ENCODE measurements at regions not wholly inside any gene's neighbourhood (a gene's known extent, or its start where the extent isn't known, plus 50 kb on each side); places are given as distances from the start of the nearest gene placed in this dataset.
A peak's percentile ranks its signal among the peaks of the same experiment; 100 is the strongest.

DNA sequence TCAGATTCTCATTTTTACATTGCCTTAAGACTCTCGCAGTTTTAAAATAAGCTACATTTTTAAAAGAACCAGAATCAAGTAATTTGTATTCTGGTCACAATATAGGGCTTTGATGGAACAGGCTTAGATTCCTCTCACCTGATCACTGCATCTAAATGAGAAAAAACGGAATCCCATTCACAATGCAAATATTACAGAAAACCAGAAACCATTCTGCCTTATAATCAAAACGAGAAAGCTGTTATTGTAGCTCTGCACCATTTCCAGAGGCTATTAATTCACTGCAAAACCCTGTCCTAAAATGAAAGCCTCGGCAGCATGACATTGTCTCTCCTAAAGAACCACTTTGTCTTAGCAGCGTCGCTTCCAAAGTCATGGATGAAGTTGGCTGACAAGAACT is 116.1 kb upstream of the ZNF366 start:
- FAIRE-seq (no peak), DNase-seq (ENCODE audit: insufficient read length, low spot score) (no peak)

DNA sequence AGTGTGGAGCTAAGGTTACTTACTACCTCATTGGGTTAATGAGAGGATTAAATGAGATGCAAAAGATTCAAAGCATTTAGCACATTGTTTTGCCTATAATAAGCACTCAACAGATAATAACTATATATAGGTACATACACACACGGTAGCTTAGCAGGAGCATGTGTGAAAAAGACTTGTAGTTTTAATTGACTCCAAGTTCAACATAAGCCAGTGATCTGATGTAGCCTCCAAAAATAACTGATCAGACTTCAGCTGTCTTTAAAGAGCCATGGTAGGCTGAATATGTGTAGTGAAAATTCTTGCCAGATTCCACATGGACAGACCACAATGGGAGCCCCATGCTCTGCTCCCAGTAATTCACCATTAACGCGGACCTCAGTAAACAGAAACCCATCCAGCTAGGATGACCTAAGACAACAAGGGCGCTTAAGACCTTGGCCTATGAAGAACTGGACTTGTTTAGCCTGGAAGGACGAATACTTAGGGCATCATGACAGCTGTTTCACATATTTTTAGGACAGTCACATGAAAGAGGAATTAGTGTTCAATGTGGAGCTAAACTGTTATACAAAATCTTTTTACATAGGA is 115.1 kb upstream of the ZNF366 start:
- no peak for DNase-seq (ENCODE audit: insufficient read length, low spot score)
- FAIRE-seq: no peak

DNA sequence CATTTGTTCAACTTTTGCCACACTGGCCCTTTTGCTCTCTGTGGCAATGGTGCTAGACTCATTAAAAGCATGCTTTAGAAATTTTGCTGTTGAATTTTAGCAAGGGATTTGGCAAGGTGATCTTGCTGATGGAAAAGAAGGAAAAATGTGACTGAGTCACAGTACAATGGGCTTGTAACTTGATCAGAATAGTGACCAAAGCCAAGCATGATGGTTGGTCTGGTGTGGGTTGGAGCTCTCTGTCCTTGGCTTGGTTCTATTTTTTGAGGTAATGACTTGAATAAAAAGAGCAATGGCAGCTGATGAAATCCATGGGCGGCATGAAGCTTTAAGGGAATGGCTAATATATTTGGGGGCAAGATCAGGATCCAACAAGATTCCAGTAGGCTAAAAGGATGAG is 114.4 kb upstream of the ZNF366 start:
- FAIRE-seq (no peak), DNase-seq (ENCODE audit: insufficient read length, low spot score) (no peak)

DNA sequence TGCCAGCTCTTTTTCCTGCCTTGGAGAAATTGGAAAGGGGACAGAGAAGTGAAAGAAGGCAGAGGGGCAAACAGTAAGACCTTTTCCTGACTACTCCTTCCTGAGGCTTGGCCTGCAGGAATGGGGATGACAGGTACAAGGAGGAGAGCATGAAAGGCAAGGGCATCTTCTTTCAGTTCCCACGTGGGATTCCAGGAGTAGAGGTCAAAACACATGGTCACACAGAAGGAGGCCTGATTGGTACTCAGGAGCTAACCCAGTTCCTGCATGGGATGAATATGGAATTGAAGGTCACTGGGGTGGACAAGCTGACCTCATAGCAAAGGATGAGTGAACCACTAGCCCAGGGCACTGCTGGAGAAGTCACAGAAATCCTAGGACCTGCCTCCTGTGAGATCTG is 112.5 kb upstream of the ZNF366 start:
- no peak for FAIRE-seq

DNA sequence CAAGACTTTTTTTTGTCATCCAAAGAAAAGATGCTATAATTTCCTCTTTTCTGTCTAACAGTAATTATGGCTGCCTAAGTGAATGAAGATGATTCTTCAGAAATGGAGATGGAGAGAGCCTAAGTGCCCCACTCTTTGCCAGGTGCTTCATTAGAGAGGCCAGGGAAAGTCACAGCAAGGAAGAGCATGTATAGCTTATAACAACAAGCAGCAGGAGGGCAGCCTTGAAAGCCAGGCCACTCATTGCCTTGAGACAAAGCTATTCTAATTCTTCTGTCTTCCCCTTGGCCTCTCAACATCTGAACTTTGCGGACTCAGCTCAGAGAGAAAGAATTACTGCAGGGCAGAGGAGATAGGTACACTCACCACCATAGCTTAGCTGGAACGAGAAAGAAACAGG is 112.0 kb upstream of the ZNF366 start:
- no peak for FAIRE-seq
- DNase-seq (ENCODE audit: insufficient read length, low spot score): no peak

More for the DNA sequence above, 112.5 kb upstream of the ZNF366 start:
- DNase-seq (ENCODE audit: insufficient read length, low spot score): no peak

DNA sequence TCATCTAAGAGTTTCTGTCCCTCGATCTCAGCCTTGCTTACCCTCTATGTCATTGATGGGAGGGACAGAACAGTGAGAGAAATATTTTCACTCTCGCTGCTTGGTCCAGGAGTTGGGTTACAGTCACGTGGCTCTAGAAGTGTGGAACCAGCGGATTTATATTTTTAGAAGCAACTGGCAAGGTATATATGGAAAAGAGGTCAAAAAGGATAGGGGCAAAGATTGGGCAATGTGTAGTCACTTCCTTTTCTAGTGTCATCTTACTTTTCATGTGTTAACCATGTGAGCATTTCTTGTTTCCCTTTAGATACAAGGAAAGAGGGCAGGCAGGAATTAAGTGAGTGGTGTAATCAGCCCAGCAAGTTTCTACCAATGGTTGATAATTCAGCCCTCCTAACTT is 111.5 kb upstream of the ZNF366 start:
- FAIRE-seq (no peak), DNase-seq (ENCODE audit: insufficient read length, low spot score) (no peak)

DNA sequence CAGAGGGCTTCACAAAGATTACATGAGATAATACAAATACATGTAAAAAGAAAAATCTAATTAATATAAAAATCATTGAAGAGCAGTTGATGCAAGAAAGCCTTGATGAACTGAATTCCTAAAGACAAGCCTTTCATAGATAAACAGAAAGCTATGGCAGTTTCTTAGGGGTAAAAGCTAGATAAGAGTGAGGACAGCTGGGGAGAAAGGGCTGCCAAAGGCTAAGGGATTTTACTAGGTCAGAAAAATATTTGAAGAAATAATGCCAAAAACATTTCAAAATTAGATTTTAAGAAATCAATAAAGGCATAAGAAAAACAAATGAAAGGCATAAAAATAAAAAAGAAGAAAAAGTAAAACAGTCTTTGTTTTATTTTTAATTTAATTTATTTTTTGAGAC is 107.9 kb upstream of the ZNF366 start:
- FAIRE-seq: no peak

DNA sequence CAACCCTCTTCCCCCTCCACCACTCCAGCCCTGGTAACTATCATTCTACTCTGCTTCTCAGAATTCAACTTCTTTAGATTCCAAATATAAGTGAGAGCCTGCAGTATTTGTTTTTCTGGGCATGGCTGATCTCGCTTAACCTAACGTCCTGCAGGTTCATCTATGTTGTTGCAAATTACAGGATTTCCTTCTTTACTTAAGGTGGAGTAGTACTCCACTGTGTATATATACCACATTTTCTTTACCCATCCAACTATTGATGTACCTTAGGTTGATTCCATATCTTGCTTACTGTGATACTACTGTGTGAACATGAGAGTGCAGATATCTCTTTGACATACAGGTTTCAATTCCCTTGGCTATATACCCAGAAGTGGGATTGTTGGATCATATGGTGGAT is 106.3 kb upstream of the ZNF366 start:
- no peak for DNase-seq (ENCODE audit: insufficient read length, low spot score)
- FAIRE-seq: no peak

More for the DNA sequence above, 107.9 kb upstream of the ZNF366 start:
- DNase-seq (ENCODE audit: insufficient read length, low spot score): no peak

DNA sequence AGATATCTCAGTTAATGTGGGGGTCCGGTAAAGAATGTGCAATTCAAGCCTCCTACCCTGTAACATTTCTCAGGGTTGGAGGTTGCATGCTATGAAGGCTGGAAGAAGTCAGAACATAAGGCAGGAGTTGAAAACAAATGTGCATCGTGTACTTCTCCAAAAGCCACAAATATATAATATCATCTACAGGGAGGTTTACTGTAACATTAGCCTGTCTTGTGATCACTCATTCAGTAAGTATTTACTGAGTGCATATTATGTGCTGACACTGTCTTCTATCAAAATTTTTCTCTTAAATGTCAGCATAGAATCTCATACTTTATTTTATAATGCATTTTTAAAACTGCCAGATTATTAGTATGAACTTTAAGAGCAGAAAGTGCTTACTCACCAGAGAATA is 105.6 kb upstream of the ZNF366 start:
- FAIRE-seq: no peak
- DNase-seq (ENCODE audit: insufficient read length, low spot score): no peak

DNA sequence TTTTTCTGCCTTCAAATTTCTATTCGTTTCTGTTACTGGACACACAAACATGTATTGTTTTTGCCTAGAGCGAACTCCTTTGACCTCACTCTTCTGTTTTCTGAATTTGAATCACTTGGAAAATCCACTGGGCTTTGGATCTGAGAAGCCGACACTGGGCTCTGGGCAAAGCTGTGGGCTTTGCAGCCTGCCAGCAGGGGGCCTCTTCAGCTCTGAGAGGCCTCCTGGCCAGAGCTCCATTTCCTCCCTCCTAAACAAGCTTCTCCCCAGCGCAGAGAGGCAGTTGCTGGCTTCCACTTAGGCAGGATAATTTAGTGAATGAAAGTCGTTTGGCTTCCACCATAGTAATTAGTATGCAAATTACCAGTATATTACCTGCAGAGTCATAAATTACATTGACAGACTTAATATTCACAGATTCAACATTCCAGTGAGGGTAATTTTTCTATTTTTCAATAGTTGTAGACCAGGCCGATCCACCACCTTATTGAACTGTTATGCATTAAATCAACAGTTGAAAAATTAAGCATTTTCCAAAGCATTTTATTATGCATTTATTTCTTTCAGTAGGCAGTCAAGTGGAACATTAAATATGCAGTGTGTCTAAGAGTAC is 104.0 kb upstream of the ZNF366 start:
- FAIRE-seq (no peak), DNase-seq (ENCODE audit: insufficient read length, low spot score) (peak; percentile 41)

DNA sequence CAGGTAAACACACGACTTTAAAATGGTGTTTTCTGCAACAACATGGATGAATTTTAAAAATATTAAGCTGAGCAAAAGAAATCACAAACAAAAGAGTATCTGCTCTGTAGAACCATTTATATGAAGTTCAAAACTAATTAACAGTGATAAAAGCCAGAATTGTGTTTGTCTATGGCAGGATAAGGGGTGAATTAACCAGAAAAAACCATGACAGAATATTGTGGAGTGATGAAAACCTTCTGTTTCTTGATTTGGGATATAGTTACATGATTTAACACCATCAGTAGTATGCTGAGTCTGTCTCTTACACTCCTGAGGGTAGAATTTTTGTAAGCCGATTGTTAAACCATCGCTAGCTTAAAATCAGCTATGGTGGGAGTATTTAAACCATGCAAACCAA is 101.7 kb upstream of the ZNF366 start:
- DNase-seq (ENCODE audit: insufficient read length, low spot score): no peak
- no peak for FAIRE-seq

DNA sequence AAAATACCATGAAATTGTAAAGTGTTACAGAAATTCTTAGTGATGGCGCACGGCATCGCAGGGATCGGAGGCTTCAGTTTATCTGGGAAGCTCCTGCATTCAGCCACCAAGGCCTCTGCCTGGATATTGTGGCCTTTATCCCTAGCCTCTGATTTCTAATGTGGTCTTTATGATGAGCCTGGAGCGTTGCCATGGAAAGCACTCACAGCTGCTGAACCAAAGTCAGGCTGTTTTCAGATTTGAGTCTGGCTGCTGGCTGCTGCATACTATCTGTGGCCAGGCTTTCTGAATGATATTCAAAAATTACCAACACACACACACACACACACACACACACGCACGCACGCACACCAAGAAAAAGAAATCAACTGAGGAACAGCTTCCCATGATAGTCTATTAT is 101.1 kb upstream of the ZNF366 start:
- FAIRE-seq (no peak), DNase-seq (ENCODE audit: insufficient read length, low spot score) (no peak)

DNA sequence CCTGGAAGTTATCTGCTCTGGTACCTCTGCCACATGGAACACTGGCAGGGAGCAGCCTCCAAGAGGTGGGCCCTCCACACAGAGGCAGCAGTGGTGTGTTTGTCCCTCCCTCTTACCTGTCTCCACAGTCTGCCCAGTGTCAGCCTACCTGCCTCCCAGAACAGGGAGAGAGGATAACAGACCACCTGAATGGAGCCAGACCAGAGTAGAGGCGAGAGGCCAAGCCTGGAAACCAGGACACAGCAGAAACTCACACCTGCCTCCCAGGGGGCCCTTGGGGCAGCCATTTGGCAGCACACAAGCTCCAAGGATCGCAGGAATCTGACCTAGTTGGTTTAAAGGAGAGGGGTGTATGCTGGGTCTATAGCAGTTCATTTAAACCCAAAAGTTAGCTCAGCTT is 100.2 kb upstream of the ZNF366 start:
- no peak for FAIRE-seq

DNA sequence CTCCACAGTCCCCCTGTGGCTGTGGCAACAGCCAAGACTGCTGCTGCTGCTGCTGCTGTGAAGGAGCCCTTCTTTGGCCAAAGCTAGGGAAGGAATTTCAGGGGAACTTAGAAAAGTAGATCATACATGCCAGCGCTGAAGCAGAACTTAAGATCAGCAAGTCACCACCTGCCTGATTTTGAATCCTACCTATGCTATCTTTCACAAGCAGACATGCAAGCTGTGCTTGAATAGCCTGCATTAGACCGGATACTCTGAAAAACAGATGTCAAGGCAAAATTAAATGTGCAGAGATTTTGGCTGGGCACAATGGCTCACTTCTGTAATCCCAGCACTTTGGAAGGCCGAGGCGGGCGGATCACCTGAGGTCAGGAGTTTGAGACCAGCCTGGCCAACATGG is 99.3 kb upstream of the ZNF366 start:
- FAIRE-seq: no peak
- no peak for DNase-seq (ENCODE audit: insufficient read length, low spot score)

More for the DNA sequence above, 100.2 kb upstream of the ZNF366 start:
- DNase-seq (ENCODE audit: insufficient read length, low spot score): no peak

DNA sequence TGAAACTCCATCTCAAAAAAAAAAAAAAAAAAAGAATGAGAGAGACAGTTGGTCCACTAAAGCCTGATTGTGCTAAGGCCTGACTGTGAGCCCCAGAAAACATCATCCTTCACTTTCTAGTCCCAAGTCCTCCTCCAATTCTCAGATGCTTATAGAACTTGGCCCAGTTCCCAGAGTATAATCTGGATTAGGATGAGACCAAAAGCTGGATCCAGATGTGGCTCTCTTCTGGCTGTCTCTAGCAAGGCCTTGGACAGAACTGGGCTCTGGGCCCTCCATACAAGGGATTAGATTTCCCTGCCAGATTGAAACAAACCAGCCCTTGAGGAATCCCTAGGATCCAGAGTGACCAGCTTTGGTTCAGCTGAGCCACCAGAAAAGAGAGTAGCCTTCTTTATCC is 98.4 kb upstream of the ZNF366 start:
- DNase-seq (ENCODE audit: insufficient read length, low spot score) (no peak), FAIRE-seq (no peak)

DNA sequence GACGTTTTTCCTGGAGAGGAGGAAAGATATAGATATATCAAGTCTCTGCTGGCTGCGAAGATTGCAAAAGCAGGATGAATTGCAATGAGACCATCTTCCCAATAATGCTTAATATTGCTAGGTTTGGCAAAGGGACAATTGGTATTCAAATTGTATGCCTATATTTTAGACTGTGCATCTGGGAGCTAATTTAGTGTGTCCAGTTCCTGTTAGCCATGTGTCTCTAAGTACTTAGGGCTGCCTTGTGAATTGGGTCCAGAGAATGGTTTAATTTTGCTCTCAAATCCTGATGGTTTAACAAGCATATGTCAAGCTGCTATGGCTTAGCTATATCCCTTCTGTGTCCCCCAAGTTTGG is 97.6 kb upstream of the ZNF366 start:
- FAIRE-seq (no peak), DNase-seq (ENCODE audit: insufficient read length, low spot score) (no peak)

DNA sequence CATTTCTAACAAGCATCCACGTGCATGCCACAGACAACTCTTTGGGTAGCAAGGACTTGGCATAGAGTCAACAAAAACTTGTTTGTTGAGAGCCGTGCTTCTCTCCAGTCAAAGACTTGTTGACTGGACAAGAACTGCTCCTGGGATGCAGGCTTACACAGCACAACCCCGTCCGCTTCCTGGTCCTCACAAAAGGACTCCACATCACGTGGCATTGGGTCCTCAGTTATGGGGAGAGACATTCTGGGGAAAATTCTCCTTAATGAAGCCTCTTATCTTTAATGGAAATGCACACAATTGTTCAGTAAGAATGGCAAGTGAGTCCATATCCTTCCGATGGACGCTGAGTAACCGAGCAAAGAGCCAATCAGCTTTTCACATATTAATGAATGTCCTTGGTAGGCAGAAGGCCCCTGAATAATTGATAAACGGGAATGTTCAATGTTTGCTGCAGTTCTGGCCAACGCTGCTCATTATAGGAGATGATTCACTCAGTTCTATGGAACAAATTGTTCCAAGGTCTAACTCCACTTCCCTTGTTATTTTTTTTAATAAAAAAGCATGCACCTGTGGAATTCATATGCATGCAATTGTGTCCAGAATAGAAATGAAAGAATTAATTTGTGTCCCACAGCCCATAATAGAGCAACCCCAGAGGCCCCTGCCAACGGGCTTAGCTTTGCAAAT is 97.0 kb upstream of the ZNF366 start:
- no peak for DNase-seq (ENCODE audit: insufficient read length, low spot score)
- FAIRE-seq: no peak

DNA sequence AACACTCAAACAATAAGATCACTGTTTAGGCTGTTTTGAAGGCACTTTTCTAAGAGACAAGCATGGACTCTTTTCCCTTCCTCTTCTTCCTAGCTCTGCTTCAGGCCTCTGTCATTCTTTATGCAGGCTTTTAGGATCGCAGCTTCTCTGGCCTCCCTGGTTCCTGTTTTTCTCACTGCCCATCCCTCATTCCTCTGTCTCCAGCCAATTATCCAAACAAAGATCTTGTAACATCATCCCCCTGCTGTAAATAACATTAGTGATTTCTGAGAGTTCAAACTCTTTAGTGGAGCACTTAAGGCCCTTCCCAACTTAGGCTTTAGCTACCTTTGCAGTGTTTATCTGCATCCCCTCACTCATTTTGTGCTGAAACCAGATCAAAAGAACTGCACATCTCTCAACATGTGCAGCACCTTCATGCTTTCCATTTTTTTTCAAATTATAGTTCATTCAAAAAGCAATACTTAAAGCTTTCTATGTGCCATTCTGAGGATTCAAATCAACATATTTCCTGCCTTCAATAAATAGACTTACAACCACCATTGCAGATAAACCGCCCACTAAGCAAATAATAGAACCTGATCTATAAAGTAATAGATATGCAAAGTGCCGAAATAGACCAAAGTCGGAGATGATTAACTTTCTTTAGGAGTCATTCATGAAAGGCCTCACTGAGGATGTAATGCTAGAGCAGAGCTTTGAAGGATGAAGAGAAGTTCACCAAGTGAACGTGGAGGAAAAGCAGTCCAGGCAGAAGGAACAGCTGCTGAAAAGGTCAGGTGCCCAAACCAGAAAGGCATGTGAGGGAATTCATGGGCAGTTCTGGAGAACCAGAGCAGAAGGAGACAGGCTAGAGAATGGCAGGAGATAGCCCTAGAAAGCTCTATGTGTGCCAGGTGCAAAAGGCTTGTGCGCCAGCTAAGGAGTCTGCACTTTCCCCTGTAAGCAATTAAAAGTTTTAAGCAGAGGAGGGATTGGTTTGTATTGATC is 95.8 kb upstream of the ZNF366 start:
- no peak for FAIRE-seq
- DNase-seq (ENCODE audit: insufficient read length, low spot score): no peak

DNA sequence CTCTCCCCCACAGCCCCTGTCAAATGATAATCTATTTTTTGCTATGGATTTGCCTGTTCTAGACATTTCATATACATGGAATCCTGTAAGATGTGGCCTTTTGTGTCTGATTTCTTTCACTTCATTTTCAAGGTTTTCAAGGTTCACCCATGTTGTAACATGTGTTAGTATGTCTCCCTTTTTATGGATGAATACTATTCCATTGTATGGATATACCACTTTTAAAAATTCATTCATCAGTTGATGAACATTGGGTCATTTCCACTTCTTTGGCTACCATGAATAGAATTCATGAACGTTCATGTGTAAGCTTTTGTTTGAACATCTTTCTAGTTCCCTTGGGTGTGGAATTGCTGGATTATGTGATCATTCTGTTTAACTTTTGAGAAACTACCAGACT is 94.7 kb upstream of the ZNF366 start:
- no peak for FAIRE-seq

DNA sequence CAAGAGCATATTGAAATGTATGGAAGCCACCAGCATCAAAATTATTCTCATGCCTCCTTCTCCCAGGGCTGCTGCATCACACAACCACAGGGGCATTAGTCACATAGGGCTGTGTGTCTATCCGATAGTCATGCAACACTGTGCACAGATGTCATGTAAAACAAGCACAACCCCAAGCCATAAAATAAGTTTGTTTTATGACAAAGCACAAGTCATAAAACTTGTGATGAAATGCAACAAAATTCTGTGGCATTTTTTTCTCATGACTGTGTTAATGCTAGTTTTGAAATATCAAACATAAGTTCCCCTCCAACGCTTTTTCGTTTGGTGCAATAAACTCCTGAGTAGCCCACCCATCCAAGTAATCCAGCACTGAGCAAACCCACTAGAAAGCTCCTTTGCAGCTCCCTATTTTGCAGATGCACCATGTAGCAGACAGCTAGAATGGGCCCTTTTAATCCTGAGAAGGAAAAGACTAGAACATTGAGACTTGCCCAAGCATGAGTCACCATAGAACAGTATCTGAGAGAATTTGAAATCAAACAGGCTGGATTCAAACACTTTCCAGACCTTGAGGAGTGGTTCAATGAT is 93.3 kb upstream of the ZNF366 start:
- FAIRE-seq (no peak), DNase-seq (ENCODE audit: insufficient read length, low spot score) (no peak)

More for the DNA sequence above, 94.7 kb upstream of the ZNF366 start:
- DNase-seq (ENCODE audit: insufficient read length, low spot score): no peak
